GM18498 (cell line): ENCODE measurements at regions not wholly inside any gene's neighbourhood (a gene's known extent, or its start where the extent isn't known, plus 50 kb on each side); places are given as distances from the start of the nearest gene placed in this dataset.

Source experiments
- ATAC-seq: cut with Tn5 transposase; IDR thresholded peaks from one replicate; pipeline ENCODE4 v1.9.1; 2021; ENCODE audit warnings: mild to moderate bottlenecking, moderate library complexity; ENCODE audit not compliant: unreplicated experiment

- no peak for ATAC-seq
Measured at GRCh38 chrX:16222151-16222550, 54.9 kb downstream of the MAGEB17 start.

GRCh38 chrX:16223385-16223784 lies 56.1 kb downstream of the MAGEB17 start:
- ATAC-seq = no peak

GRCh38 chrX:16239211-16239610 lies 71.9 kb downstream of the MAGEB17 start:
- peak; percentile 83 for ATAC-seq

- ATAC-seq = no peak
Measured at GRCh38 chrX:16240231-16240905, 73.1 kb downstream of the MAGEB17 start.

- no peak for ATAC-seq
Measured at GRCh38 chrX:16240968-16241367, 73.7 kb downstream of the MAGEB17 start.

- no peak for ATAC-seq
Measured at GRCh38 chrX:16250296-16250695, 83.0 kb downstream of the MAGEB17 start.

- no peak for ATAC-seq
Measured at GRCh38 chrX:16251782-16252181, 84.5 kb downstream of the MAGEB17 start.

GRCh38 chrX:16258882-16259281 lies 91.6 kb downstream of the MAGEB17 start:
- ATAC-seq = no peak

- ATAC-seq = no peak
Measured at GRCh38 chrX:16267431-16267830, 100.2 kb downstream of the MAGEB17 start.

GRCh38 chrX:16268206-16268605 lies 100.9 kb downstream of the MAGEB17 start:
- no peak for ATAC-seq

GRCh38 chrX:16278927-16279326 lies 111.6 kb downstream of the MAGEB17 start:
- no peak for ATAC-seq

- no peak for ATAC-seq
Measured at GRCh38 chrX:16282209-16282608, 114.9 kb downstream of the MAGEB17 start.

GRCh38 chrX:16284842-16285241 lies 117.6 kb downstream of the MAGEB17 start:
- ATAC-seq = no peak

GRCh38 chrX:16290997-16291396 lies 123.7 kb downstream of the MAGEB17 start:
- no peak for ATAC-seq

- ATAC-seq = no peak
Measured at GRCh38 chrX:16300831-16301230, 133.6 kb downstream of the MAGEB17 start.

- ATAC-seq = no peak
Measured at GRCh38 chrX:16304751-16305150, 137.5 kb downstream of the MAGEB17 start.

GRCh38 chrX:16305187-16305586 lies 137.9 kb downstream of the MAGEB17 start:
- ATAC-seq = no peak

GRCh38 chrX:16307950-16308349 lies 140.7 kb downstream of the MAGEB17 start:
- ATAC-seq = no peak

- no peak for ATAC-seq
Measured at GRCh38 chrX:16308773-16309172, 141.5 kb downstream of the MAGEB17 start.

GRCh38 chrX:16310326-16310725 lies 143.0 kb downstream of the MAGEB17 start:
- ATAC-seq = no peak

GRCh38 chrX:16311671-16312070 lies 144.4 kb downstream of the MAGEB17 start:
- no peak for ATAC-seq

GRCh38 chrX:16312761-16313623 lies 145.7 kb downstream of the MAGEB17 start:
- ATAC-seq = no peak
